ENCODE measurements at regions not wholly inside any gene's neighbourhood (a gene's known extent, or its start where the extent isn't known, plus 50 kb on each side); places are given as distances from the start of the nearest gene placed in this dataset.

DNA sequence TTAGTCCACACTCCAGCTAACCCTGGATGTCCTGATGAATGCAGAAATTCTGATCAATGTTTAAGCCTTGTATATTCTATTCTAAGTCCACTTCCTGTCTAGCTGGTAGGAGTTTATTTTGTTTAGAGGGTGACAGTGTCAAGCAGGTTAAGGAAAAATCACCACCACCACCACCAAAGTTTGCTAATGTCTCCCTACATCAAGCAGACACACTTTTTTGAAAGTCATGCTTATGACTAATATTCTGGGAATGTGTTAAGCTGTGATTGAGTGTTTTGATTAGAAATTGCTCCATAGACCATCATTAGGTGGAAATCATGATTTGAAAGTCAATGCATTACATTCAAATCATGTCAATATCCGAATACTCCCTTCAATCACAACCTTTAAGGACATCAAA lies 1530.1 kb downstream of the MAT2B start:
- TF ChIP-seq ARNTL (CRISPR knock-in tag; IDR thresholded peaks at IDR 0.05; ENCODE audit: borderline replicate concordance, low read depth), result no peak
- TF ChIP-seq, protein P1, sequence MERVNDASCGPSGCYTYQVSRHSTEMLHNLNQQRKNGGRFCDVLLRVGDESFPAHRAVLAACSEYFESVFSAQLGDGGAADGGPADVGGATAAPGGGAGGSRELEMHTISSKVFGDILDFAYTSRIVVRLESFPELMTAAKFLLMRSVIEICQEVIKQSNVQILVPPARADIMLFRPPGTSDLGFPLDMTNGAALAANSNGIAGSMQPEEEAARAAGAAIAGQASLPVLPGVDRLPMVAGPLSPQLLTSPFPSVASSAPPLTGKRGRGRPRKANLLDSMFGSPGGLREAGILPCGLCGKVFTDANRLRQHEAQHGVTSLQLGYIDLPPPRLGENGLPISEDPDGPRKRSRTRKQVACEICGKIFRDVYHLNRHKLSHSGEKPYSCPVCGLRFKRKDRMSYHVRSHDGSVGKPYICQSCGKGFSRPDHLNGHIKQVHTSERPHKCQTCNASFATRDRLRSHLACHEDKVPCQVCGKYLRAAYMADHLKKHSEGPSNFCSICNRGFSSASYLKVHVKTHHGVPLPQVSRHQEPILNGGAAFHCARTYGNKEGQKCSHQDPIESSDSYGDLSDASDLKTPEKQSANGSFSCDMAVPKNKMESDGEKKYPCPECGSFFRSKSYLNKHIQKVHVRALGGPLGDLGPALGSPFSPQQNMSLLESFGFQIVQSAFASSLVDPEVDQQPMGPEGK (CRISPR knock-in tag; IDR thresholded peaks at IDR 0.05; ENCODE audit: borderline replicate concordance), result no peak
- TF ChIP-seq GLIS3 (CRISPR knock-in tag; IDR thresholded peaks at IDR 0.05), result no peak
- TF ChIP-seq, protein P2, sequence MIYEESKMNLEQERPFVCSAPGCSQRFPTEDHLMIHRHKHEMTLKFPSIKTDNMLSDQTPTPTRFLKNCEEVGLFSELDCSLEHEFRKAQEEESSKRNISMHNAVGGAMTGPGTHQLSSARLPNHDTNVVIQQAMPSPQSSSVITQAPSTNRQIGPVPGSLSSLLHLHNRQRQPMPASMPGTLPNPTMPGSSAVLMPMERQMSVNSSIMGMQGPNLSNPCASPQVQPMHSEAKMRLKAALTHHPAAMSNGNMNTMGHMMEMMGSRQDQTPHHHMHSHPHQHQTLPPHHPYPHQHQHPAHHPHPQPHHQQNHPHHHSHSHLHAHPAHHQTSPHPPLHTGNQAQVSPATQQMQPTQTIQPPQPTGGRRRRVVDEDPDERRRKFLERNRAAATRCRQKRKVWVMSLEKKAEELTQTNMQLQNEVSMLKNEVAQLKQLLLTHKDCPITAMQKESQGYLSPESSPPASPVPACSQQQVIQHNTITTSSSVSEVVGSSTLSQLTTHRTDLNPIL (CRISPR knock-in tag; IDR thresholded peaks at IDR 0.05; ENCODE audit: low read depth), result no peak
- TF ChIP-seq ZFP30 (CRISPR knock-in tag; IDR thresholded peaks at IDR 0.05), result no peak

Measured in SK-N-SH treated with all-trans-retinoic acid at 6 μM for 48 hours (cell line).